A549 (cell line): ENCODE measurements at regions not wholly inside any gene's neighbourhood (a gene's known extent, or its start where the extent isn't known, plus 50 kb on each side); places are given as distances from the start of the nearest gene placed in this dataset.

Experiments
- ATAC-seq, 2 experiments: fragments of 200-7000 bp in 1 of 2; fragments of >200 bp in 1 of 2; cut with Nextera tagmentation in 1 of 2; cut with Tn5 transposase in 1 of 2; 3 replicates each; pipeline versions ENCODE4 v1.8.0 to v1.9.1; 2018 to 2020; ENCODE audit warnings: mild to moderate bottlenecking in 1 of 2, moderate library complexity in 1 of 2
- CTCF ChIA-PET: fragments of 300-600 bp; sonication (Branson Sonifier 250); formaldehyde crosslinking; extraction: SDS; loops from one replicate; lab custom pipeline; 2021; ENCODE audit warnings: antibody characterized with exemption, inconsistent platforms; lab: Yijun Ruan, JAX
- POLR2A ChIA-PET: fragments of 350-600 bp; formaldehyde crosslinking; extraction: SDS; loops from one replicate; lab custom pipeline; 2021; ENCODE audit warnings: antibody characterized with exemption, inconsistent platforms; lab: Yijun Ruan, JAX
- DNase-seq, 2 experiments: peaks; one replicate each; pipeline versions ENCODE4 v3.0.0 to v3.0.0-alpha.2; 2011 to 2016; ENCODE audit warnings: low read depth in 1 of 2, low spot score in 1 of 2
- FAIRE-seq: peaks from 2 replicates; lab custom pipeline; 2011; peaks lifted over from hg19 to GRCh38; lab: Jason Lieb, UNC
- H3K27ac ChIP-seq, 2 experiments: fragments of >200 bp; sonication (Bioruptor Twin); formaldehyde crosslinking; 3 replicates each; pipeline ENCODE4 v1.5.1; 2016 to 2017
- H3K4me1 ChIP-seq: fragments of >200 bp; sonication (Bioruptor Twin); formaldehyde crosslinking; 3 replicates; pipeline ENCODE4 v1.6.1; 2016
- H3K4me2 ChIP-seq: fragments of >200 bp; sonication (Bioruptor Twin); formaldehyde crosslinking; 3 replicates; pipeline ENCODE4 v1.6.1; 2016
- H3K4me3 ChIP-seq: fragments of >200 bp; sonication (Bioruptor Twin); formaldehyde crosslinking; 3 replicates; pipeline ENCODE4 v1.5.1; 2016
- H3K9me3 ChIP-seq: fragments of >200 bp; sonication (Bioruptor Twin); formaldehyde crosslinking; 3 replicates; pipeline ENCODE4 v1.6.1; 2016
- BHLHE40 ChIP-seq: IDR thresholded peaks from 2 replicates; pipeline ENCODE4 v1.6.1; 2012; ENCODE audit warnings: low read depth, low read length, inconsistent platforms
- CBX8 ChIP-seq: fragments of 200-600 bp; sonication (generic); IDR thresholded peaks from 2 replicates; pipeline ENCODE4 v1.6.1; 2016
- CEBPB ChIP-seq, 2 experiments: fragments of >200 bp in 1 of 2; sonication (Bioruptor Twin) in 1 of 2; formaldehyde crosslinking in 1 of 2; IDR thresholded peaks; 2 replicates each; pipeline ENCODE4 v1.6.1; 2012 to 2016
- EHF ChIP-seq: fragments of 250-450 bp; sonication (Bioruptor Pico); IDR thresholded peaks from 2 replicates; pipeline ENCODE4 v1.5.0; 2020; ENCODE audit warnings: mild to moderate bottlenecking
- EHMT2 ChIP-seq: fragments of 200-600 bp; sonication (generic); IDR thresholded peaks from 2 replicates; pipeline ENCODE4 v1.6.1; 2016; ENCODE audit warnings: antibody characterized with exemption, low read depth, mild to moderate bottlenecking, moderate library complexity
- EP300 ChIP-seq, 2 experiments: fragments of >200 bp; sonication (Bioruptor Twin); formaldehyde crosslinking; IDR thresholded peaks; 2 replicates in 1 of 2; 3 replicates in 1 of 2; pipeline ENCODE4 v1.6.1; 2016 to 2017
- ESRRA ChIP-seq: fragments of 150-350 bp; IDR thresholded peaks from 2 replicates; pipeline ENCODE4 v1.6.1; 2014; ENCODE audit warnings: mild to moderate bottlenecking, low read length, borderline replicate concordance
- FOSB ChIP-seq: fragments of 250-450 bp; sonication (Bioruptor Pico); IDR thresholded peaks from 2 replicates; pipeline ENCODE4 v1.5.0; 2020; ENCODE audit warnings: mild to moderate bottlenecking, moderate library complexity
- FOSL2 ChIP-seq, 2 experiments: fragments of 450-650 bp in 1 of 2; fragments of >200 bp in 1 of 2; sonication (Bioruptor Twin) in 1 of 2; formaldehyde crosslinking; IDR thresholded peaks; 2 replicates each; pipeline versions ENCODE4 v1.5.0 to v1.6.1; 2016 to 2020; ENCODE audit warnings: mild to moderate bottlenecking in 1 of 2, moderate library complexity in 1 of 2
- FOXS1 ChIP-seq: fragments of 250-450 bp; sonication (Bioruptor Pico); IDR thresholded peaks from 2 replicates; pipeline ENCODE4 v1.5.0; 2020; ENCODE audit warnings: mild to moderate bottlenecking, moderate library complexity
- HOXA7 ChIP-seq: fragments of 250-450 bp; sonication (Bioruptor Pico); IDR thresholded peaks from 2 replicates; pipeline ENCODE4 v1.5.0; 2020; ENCODE audit warnings: mild to moderate bottlenecking, moderate library complexity
- MAZ ChIP-seq: fragments of 150-350 bp; IDR thresholded peaks from 2 replicates; pipeline ENCODE4 v1.6.1; 2014; ENCODE audit warnings: antibody characterized with exemption, low read depth, low read length, borderline replicate concordance
- MYC ChIP-seq: IDR thresholded peaks from 2 replicates; pipeline ENCODE4 v1.6.1; 2012; ENCODE audit warnings: mild to moderate bottlenecking, inconsistent platforms, low read length, improper control_type of control experiment, borderline replicate concordance
- RARB ChIP-seq: fragments of 250-450 bp; sonication (Bioruptor Pico); IDR thresholded peaks from 2 replicates; pipeline ENCODE4 v1.8.0; 2021; ENCODE audit warnings: mild to moderate bottlenecking, moderate library complexity
- SMC3 ChIP-seq: fragments of >200 bp; sonication (Bioruptor Twin); formaldehyde crosslinking; IDR thresholded peaks from 3 replicates; pipeline ENCODE4 v1.6.1; 2018; ENCODE audit warnings: inconsistent platforms
- ZFP36 ChIP-seq: fragments of 450-650 bp; IDR thresholded peaks from 2 replicates; pipeline ENCODE4 v1.6.1; 2014; ENCODE audit warnings: borderline replicate concordance; ENCODE audit not compliant: partially characterized antibody
- WGBS: methylation state at CpG from one replicate; pipeline ENCODE4 v1.1.6; 2017; ENCODE audit errors: missing lambda C conversion rate; 5-methylcytosine and 5-hydroxymethylcytosine counted together
- TF ChIP-seq, protein P1 (sequence below): fragments of 450-650 bp; IDR thresholded peaks from 2 replicates; pipeline ENCODE4 v1.6.1; 2014; ENCODE audit warnings: antibody characterized with exemption
- TF ChIP-seq, protein P2 (sequence below): IDR thresholded peaks from 2 replicates; pipeline ENCODE4 v1.6.1; 2012
- TF ChIP-seq, protein P3 (sequence below): fragments of 250-450 bp; sonication (Bioruptor Pico); IDR thresholded peaks from 2 replicates; pipeline ENCODE4 v1.5.0; 2021; ENCODE audit warnings: mild to moderate bottlenecking, moderate library complexity, borderline replicate concordance
- TF ChIP-seq, protein P4 (sequence below): fragments of >200 bp; sonication (Bioruptor Twin); formaldehyde crosslinking; IDR thresholded peaks from 2 replicates; pipeline ENCODE4 v1.6.1; 2016
- TF ChIP-seq, protein P5 (sequence below): fragments of 200-600 bp; sonication (generic); IDR thresholded peaks from 2 replicates; pipeline ENCODE4 v1.6.1; 2016; ENCODE audit warnings: antibody characterized with exemption, mild to moderate bottlenecking, moderate library complexity

DNA sequence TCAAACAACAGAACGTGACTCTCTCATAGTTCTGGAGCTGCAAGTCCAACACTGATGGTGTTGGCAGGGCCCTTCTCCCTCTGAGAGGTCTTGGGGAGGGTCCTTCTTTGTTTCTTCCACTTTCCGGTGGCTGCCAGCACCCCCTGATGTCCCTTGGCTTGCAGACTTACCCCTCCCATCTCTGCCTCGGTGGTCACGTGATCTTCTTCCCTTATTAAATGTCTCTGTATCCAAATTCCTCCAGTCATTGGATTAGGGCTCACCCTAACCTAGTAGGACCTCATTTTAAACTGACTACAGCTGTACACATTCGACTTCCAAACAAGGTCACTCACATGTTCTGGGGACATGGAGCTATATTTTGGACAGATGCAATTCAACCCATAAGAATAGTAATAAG lies 780.6 kb upstream of the SALL3 start:
- Histone ChIP-seq H3K27ac (no peak overlapping the region), H3K4me3 (no peak overlapping the region), H3K4me1 (no peaks in the 10 kb centered on the region), H3K4me2 (no peak overlapping the region)
- POLR2A ChIA-PET: no interaction called here
- WGBS: 2% methylated on average over 5 of the region's 5 CpGs
- no peak for FAIRE-seq
- ATAC-seq: no peak
- TF ChIP-seq RARB (CRISPR knock-in tag) (no peak), FOXS1 (CRISPR knock-in tag) (no peak), FOSL2 (IDR thresholded peaks at IDR 0.05) (no peak), FOSL2 (CRISPR knock-in tag; IDR thresholded peaks at IDR 0.05) (no peak), EHMT2 (no peak), CEBPB (IDR thresholded peaks at IDR 0.05) (no peak), ESRRA (no peak), ZFP36 (no peak)
- TF ChIP-seq, protein P1, sequence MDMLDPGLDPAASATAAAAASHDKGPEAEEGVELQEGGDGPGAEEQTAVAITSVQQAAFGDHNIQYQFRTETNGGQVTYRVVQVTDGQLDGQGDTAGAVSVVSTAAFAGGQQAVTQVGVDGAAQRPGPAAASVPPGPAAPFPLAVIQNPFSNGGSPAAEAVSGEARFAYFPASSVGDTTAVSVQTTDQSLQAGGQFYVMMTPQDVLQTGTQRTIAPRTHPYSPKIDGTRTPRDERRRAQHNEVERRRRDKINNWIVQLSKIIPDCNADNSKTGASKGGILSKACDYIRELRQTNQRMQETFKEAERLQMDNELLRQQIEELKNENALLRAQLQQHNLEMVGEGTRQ: no peak
- TF ChIP-seq, protein P2, sequence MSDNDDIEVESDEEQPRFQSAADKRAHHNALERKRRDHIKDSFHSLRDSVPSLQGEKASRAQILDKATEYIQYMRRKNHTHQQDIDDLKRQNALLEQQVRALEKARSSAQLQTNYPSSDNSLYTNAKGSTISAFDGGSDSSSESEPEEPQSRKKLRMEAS: no peak
- TF ChIP-seq, all 56 proteins: peak for 0
- no peak for DNase-seq
- CTCF ChIA-PET: no interaction called here
- no peaks in the 10 kb centered on the region for H3K9me3 ChIP-seq

DNA sequence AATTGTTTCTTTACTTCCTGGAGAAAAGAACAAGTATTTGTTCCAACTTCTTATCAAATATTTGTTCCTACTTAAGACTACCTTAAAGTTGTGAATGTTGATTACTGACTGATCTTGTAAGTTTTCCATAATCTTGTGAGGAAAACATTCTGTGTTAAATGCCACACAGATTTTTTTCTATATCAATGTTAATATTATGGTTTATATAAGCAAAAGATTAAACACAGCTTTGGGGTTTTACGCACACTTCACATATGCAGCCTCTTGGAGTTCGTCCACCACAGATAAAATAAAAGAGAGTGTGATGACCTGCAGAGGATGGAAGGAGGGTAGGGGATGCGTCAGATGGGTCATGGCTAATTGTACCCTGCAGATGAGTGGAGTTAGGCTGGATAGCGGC lies 780.0 kb upstream of the SALL3 start:
- H3K4me2 ChIP-seq: no peak overlapping the region
- POLR2A ChIA-PET: no interaction called here
- TF ChIP-seq SMC3: no peak
- TF ChIP-seq, all 56 proteins: peak for 0
- ATAC-seq (no peak), FAIRE-seq (no peak), DNase-seq (no peak)
- no peak overlapping the region for H3K4me3 ChIP-seq
- CTCF ChIA-PET: no interaction called here
- H3K4me1 ChIP-seq: no peaks in the 10 kb centered on the region
- WGBS: 13% methylated on average over 4 of the region's 4 CpGs
- H3K9me3 ChIP-seq: no peaks in the 10 kb centered on the region
- no peak overlapping the region for H3K27ac ChIP-seq

DNA sequence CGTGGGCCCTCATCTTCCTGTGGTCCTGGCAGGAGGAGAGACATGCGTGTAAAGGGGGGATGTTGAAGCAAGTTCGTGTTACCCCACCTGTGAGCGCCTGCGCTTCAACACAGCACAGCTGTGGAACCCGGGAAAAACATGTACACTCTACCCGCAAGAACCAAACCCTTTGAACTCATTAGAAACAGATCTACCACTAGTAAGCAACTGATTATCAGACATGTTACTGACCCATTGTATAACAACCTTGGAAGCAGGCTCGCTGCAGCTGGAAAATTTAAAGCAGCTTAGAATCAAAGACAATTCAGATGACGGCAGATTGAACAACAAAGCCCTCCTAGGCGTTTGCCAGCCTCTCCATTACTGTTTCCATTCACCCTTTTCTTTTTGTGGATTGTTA lies 771.7 kb upstream of the SALL3 start:
- DNase-seq: no peak
- ATAC-seq: no peak
- no peak overlapping the region for H3K4me3 ChIP-seq
- 9% methylated on average over 7 of the region's 10 CpGs for WGBS
- H3K4me2 ChIP-seq: no peak overlapping the region
- ChIA-PET CTCF (interaction anchor here (0.6 kb wide), 1 partner anchor 22 kb away, joined by 3 read pairs; no protein-coding TSS in a partner anchor), POLR2A (no interaction called here)
- H3K4me1 ChIP-seq: no peaks in the 10 kb centered on the region
- no peaks in the 10 kb centered on the region for H3K9me3 ChIP-seq
- TF ChIP-seq SMC3 (no peak), ZFP36 (no peak), HOXA7 (no peak), EP300 (IDR thresholded peaks at IDR 0.05) (no peak), EHF (no peak), BHLHE40 (no peak), MAZ (no peak), CBX8 (no peak), MYC (no peak), FOSB (CRISPR knock-in tag) (no peak)
- TF ChIP-seq, protein P3, sequence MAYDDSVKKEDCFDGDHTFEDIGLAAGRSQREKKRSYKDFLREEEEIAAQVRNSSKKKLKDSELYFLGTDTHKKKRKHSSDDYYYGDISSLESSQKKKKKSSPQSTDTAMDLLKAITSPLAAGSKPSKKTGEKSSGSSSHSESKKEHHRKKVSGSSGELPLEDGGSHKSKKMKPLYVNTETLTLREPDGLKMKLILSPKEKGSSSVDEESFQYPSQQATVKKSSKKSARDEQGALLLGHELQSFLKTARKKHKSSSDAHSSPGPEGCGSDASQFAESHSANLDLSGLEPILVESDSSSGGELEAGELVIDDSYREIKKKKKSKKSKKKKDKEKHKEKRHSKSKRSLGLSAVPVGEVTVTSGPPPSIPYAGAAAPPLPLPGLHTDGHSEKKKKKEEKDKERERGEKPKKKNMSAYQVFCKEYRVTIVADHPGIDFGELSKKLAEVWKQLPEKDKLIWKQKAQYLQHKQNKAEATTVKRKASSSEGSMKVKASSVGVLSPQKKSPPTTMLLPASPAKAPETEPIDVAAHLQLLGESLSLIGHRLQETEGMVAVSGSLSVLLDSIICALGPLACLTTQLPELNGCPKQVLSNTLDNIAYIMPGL (CRISPR knock-in tag): no peak
- TF ChIP-seq, protein P4, sequence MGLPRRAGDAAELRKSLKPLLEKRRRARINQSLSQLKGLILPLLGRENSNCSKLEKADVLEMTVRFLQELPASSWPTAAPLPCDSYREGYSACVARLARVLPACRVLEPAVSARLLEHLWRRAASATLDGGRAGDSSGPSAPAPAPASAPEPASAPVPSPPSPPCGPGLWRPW: no peak
- TF ChIP-seq, protein P5, sequence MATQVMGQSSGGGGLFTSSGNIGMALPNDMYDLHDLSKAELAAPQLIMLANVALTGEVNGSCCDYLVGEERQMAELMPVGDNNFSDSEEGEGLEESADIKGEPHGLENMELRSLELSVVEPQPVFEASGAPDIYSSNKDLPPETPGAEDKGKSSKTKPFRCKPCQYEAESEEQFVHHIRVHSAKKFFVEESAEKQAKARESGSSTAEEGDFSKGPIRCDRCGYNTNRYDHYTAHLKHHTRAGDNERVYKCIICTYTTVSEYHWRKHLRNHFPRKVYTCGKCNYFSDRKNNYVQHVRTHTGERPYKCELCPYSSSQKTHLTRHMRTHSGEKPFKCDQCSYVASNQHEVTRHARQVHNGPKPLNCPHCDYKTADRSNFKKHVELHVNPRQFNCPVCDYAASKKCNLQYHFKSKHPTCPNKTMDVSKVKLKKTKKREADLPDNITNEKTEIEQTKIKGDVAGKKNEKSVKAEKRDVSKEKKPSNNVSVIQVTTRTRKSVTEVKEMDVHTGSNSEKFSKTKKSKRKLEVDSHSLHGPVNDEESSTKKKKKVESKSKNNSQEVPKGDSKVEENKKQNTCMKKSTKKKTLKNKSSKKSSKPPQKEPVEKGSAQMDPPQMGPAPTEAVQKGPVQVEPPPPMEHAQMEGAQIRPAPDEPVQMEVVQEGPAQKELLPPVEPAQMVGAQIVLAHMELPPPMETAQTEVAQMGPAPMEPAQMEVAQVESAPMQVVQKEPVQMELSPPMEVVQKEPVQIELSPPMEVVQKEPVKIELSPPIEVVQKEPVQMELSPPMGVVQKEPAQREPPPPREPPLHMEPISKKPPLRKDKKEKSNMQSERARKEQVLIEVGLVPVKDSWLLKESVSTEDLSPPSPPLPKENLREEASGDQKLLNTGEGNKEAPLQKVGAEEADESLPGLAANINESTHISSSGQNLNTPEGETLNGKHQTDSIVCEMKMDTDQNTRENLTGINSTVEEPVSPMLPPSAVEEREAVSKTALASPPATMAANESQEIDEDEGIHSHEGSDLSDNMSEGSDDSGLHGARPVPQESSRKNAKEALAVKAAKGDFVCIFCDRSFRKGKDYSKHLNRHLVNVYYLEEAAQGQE: no peak
- no peak for FAIRE-seq
- no peak overlapping the region for H3K27ac ChIP-seq
